Hepatocyte (in vitro differentiated cells): ENCODE measurements at regions not wholly inside any gene's neighbourhood (a gene's known extent, or its start where the extent isn't known, plus 50 kb on each side); places are given as distances from the start of the nearest gene placed in this dataset.

Experiments used
- EZH2 ChIP-seq: fragments of 200-600 bp; sonication (generic); IDR thresholded peaks from 2 replicates; pipeline ENCODE4 v1.6.1; 2016; ENCODE audit warnings: antibody characterized with exemption, mild to moderate bottlenecking, borderline replicate concordance
- TF ChIP-seq, protein P1 (sequence below): fragments of 200-600 bp; sonication (generic); IDR thresholded peaks from 2 replicates; pipeline ENCODE4 v1.5.1; 2016; ENCODE audit warnings: antibody characterized with exemption, mild to moderate bottlenecking; ENCODE audit not compliant: poor library complexity

GRCh38 chr9:99457406-99457805 is 235.3 kb downstream of the SEC61B start:
- TF ChIP-seq, protein P1, sequence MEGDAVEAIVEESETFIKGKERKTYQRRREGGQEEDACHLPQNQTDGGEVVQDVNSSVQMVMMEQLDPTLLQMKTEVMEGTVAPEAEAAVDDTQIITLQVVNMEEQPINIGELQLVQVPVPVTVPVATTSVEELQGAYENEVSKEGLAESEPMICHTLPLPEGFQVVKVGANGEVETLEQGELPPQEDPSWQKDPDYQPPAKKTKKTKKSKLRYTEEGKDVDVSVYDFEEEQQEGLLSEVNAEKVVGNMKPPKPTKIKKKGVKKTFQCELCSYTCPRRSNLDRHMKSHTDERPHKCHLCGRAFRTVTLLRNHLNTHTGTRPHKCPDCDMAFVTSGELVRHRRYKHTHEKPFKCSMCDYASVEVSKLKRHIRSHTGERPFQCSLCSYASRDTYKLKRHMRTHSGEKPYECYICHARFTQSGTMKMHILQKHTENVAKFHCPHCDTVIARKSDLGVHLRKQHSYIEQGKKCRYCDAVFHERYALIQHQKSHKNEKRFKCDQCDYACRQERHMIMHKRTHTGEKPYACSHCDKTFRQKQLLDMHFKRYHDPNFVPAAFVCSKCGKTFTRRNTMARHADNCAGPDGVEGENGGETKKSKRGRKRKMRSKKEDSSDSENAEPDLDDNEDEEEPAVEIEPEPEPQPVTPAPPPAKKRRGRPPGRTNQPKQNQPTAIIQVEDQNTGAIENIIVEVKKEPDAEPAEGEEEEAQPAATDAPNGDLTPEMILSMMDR: no peak
- no peak for TF ChIP-seq EZH2
